GM18502 (cell line): ENCODE measurements at regions not wholly inside any gene's neighbourhood (a gene's known extent, or its start where the extent isn't known, plus 50 kb on each side); places are given as distances from the start of the nearest gene placed in this dataset.
"Not testable (repeated sequence)": the region's sequence is repeated elsewhere in the genome, so short reads cannot be mapped to it uniquely, and the experiment has no call there.

Experiments used
- ATAC-seq: cut with Tn5 transposase; IDR thresholded peaks from one replicate; pipeline ENCODE4 v1.9.1; 2021; ENCODE audit warnings: mild to moderate bottlenecking; ENCODE audit not compliant: unreplicated experiment, poor library complexity

DNA sequence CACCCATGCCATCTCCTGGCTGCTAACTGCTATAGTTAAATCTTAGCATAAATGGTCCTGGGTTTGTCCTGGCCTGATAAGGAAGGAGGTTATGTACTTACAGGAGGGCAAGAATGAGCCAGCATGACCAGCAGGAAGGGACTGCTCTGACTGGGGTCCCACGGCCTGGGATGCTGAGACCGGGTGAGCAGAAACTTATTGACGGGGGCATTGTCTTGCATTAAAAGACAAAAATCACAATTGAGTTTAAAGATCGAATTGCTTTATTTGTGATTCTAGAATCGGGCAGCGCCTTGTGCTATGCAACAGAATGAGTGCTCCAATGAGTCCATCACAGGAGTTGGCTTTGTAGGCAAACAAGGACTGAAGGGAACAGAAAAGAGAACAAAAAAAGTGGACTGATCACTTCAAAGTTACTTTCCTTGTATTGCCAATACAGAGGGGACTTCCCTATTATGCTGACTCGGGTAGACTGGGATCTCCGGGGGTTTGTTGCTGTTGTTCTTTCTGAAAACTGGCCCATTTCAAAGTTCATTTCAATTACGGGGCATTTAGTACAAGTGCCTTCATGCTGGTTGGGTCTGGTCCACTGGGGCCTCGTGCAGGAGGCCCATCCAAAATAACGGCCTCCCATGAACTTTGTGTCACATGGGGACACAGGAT lies 87.1 kb upstream of the SLC66A3 start:
- ATAC-seq, result no peak

DNA sequence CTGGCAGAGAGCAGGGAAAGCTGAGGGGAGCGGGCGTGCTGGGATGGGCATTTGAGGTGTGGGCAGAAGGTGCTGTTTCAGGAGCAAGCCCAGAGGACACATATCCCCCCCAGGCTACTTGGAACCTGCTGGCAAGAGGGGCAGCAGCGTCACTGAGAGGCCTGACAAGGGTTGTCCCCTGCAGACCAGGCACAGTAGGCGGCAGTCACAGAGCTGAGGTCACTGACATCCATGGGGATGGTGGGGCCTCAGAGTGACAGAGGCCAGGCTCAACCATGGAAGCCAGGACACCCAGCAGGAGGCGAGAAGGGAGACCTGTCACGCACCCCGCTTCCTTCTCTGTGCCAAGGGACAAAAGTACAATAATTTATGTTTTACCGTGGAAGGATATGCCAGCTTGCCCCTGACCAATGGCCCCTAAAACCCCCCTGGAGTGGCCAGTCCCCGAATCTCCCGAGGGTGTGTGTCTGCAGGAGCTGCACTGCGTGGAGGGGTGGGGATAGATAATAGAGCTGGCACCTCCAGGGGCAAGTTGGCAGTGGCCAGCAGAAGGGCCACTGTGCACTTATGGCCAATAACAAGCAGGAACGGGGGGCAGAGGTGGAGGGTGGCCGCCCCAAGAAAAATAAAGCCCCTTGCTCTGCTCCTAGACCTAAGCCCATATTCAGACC lies 86.3 kb upstream of the SLC66A3 start:
- no peak for ATAC-seq

DNA sequence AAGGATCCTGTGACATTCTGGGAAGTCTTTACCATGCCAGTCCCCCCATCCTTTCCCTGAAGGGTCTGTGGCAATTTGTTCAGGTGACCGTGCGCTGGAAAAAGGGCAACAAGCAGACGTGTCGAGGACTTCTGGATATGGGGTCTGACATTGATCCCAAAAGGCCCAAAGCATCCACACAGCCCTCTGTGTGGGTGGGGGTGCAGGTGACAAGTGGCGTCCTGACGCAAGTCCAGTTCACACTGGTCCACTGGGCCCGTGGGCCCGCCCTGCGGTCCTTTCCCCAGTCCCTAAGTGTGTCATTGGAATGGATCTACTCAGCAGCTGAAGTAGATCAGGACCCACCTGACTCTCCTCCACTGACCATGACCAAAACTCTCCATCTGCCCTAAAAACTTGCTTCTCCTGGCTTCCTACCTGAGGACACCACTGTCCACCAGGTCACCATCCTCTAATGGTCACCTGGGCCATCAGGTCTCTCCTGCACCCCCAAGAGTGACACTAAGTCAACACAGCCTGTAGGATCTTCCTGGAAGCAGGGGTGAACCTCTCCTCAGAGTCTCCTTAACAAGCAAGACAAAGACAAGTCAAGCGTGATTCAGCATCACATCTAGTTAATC lies 85.6 kb upstream of the SLC66A3 start:
- ATAC-seq, result no peak

DNA sequence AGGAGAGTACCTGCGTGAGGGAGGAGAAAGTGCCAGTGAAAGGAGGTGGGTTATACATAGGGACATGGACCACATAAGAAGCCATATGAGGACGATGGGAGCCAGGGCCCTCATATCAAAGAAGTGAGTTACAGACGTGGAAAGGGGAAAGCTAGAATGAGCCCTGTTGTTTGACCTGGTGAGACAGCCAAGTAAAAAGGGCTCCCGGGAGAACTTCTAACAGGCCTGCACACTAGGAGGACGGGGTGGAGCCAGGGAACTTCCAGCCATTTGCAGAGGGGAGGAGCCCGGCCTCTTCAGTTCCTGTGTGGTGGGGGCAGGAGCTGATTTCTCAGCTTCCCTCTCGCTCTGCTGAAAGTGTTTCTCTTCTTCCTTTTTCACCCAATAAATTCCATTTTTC lies 84.1 kb upstream of the SLC66A3 start:
- ATAC-seq, result no peak

DNA sequence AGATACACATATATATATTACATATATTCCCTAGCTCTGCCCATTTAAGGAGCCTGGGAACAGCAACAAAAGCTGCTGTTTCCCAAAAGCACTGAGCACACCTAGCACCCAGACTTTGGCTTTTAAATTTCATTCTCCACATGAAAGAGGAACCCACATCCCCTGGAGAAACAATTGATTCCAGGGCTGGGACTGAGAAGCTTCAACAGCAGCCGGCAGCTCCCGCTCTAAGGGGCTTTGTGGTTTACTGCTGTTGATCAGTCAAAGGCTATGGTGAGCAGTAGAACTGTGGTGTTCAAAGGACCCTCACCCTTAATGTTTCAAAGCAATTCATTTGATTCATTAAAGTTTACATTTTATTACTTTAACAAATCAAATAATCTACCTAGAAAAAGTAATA lies 83.3 kb upstream of the SLC66A3 start:
- no peak for ATAC-seq

DNA sequence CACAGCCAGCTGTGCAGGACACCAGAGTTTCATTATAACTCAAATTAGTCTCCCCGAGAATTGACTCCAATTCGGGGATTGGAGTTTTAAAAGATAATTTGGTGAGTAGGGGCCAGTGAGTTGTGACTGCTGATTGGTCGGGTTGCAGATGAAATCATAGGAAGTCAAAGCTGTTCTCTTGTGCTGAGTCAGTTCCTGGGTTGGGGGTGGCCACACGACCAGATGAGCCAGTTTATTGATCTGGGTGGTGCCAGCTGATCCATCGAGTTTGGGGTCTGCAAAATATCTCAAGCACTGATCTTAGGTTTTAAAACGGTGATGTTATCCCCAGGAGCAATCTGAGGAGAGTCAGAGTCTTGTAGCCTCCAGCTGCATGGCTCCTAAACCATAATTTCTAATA lies 82.7 kb upstream of the SLC66A3 start:
- no peak for ATAC-seq

DNA sequence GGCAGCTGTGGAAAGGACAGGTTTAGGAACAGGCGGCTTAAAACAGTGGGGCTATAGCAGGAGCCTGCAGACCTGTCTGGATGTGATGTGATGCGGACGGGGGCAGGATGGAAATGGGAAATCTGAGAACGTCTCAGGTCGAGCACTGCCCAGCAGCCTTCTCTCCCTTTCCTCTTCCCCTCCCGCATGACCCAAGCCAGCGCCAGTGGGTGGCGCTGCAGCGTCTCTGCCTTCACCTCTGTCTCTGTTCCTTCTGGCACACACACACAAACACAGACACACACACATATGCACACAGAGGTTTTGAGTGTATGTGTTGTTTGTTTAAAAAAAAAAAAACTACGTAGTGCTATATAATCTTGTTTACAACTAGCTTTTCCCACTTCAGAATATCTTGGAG lies 82.0 kb upstream of the SLC66A3 start:
- ATAC-seq, result no peak

DNA sequence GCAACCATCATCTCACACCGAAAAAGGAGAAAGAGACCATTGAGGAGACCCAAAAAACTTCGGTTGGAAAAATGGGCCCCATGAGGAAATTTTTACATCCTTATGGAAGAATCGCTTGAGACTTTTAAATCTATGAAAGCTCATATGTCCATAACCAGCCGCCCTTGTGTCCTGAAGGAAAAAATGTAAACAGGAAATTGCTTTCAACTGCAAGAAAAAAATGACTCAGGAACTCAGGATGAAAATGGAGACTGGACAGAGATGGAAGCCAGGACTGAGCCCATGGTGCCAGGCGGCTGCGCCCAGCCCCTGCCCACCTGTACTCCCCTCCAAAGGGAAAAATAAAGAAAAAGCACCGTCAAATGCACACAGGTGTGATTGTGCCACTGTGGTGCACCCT lies 81.5 kb upstream of the SLC66A3 start:
- no peak for ATAC-seq

DNA sequence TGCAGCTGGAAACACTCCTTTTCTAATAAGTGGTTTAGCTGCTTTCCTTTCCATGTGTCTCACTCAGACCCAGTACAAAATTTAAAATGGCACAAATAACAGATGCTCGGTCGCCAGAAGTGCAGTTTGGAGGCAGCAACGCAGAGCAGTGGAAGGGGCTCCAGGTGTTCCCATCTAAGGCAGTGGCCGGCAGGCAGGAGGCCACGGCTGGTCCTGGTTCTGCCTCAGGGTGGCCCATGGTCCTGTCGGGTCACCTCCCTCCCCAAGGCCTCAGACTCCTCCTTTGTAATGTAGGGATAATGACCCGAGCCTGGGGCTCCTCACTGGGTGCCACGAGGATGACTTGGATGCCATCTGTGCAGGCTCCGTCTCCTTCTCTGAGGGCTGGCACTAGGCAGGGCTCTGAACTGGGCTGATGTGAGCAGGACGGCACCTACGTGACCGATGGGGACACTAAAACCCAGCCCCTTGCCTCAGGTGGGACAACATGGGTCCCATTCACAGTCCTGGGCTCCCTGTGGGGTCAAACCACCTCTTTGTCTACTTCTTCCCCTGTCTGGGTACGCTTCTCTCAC lies 80.9 kb upstream of the SLC66A3 start:
- ATAC-seq, result no peak

DNA sequence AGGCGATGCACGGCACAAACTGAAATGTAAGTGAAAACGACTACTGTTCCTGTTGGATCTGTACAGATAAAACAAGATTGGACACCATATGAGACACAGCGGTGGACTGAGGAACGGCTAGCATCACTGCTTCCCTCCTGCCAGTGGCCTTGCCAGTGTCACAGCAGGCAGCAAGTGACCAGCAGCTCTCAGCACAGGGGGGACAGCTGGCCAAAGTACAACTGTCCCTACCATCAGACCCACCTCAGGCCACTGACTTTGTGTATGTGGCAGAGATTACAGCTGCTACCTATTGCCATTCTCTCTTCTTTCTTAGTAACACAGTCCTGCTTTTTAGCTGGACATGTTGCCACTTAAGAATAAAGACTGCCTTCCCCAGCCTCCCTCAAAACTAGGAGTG lies 80.0 kb upstream of the SLC66A3 start:
- no peak for ATAC-seq

DNA sequence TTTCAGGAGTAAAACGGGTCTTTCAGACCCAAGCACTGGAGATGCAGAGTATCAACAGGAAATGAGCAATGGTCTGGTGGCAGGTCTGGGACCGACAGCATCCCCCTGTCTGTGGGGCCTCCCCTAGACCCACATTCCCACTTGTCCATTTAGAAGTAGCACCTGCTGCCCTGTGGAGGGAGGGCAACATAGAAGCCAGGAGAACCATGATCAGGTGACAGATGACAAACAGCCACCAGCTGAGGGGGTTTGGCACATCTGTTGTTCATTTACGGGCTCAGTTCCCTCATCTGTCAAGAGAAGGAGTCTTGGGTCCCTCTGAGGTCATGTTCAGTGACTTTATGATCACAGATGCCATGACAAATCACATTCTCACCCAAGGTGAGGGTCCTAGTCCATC lies 77.9 kb upstream of the SLC66A3 start:
- ATAC-seq, result no peak

DNA sequence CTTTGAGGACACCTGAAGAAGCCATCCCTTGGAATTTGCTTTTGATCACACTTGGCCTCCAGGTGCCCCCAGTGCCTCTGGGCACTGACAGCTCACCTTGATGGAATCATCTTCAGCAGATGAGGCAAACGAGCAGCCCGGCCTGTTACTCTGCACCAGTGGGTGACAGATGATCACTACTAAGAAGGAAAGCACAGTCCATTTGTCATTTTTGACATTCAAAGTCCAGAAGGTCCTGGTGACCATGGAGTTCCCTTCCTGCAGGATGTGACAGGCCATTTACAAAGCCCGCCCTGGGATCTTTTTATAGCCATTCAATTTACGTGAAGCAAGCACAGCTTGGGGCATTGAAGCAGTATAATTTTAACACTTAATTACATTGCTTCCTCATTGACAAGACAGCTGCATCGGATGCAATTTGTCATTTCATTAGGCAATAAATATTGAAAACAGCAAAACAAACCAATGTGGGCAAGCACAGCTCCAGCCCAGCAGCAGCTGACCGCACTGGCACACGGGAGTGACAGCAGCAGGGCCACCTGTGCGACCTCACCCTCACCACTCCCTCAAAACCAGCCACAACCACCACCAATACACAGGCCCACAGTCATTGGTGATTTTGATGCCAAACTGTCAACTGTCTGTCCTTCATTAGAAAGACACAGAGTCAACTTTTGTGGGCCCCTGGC lies 76.0 kb upstream of the SLC66A3 start:
- no peak for ATAC-seq

DNA sequence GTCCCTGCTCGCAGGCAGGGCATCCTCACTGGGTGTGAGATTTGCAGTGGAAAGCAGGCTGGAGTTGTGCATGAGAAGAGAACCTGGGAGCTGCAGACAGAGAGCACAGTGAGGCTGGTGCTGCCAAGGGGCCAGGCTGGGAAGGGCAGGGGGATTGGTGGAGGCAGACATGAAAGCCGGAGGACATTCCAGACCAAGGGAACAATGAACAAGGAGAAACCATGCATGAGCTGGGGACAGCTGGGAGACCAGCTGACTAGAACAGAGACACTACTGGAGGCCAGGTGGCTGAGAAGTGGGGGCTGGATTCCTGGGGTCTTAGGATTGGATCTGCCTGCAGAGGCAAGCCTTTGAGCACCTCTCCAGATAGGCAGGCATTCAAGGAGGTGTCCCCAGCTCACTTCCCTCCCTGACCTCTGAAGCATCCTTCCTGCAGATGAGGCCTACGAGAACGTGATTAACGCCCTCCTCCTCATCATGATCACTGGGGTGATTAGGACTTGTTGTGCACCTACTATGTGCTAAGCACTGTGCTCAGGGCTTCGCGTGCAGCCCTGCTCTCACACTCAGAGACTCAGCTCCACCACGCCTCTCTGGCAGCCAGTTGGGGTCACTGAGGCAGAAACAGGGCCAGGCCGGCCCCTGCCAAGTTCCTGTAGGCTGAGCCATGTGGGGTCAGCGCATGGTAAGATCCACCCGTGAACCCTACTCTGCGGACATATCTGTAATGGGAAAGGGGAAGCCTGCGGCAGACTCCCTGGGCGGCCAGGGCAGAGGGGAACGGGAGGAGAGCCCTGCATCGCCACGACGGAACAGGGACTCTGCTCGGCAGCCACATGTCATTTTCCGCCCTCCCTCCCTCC lies 74.8 kb upstream of the SLC66A3 start:
- ATAC-seq, result no peak

DNA sequence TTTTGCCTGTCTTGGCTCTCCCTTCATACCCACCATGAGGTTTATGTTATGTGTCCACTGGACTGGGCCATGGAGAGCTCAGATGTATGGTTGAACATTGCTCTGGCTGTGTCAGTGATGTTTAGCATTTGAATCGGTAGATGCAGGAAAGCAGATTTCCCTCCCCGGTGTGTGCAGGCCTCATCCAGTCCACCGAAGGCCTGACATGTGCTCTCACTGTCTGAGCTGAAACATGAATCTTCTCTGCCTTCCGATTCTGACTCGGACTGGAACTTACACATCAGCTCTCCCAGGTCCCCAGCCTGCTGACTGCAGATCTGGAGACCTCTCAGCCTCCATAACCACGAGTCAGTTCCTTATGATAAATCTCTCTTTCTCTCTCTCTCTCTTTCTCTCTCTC lies 72.4 kb upstream of the SLC66A3 start:
- no peak for ATAC-seq

DNA sequence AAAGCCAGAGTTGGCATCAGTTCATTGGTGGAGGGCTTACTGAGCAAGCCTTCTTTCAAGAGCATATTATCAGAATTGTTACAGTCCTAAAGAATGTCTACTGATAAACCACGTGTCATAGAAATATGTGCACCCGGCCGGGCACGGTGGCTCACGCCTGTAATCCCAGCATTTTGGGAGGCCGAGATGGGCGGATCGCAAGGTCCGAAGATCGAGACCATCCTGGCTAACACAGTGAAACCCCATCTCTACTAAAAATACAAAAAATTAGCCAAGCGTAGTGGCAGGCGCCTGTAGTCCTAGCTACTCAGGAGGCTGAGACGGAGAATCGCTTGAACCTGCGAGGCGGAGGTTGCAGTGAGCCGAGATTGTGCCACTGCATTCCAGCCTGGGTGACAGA lies 66.4 kb upstream of the SLC66A3 start:
- not testable (repeated sequence) for ATAC-seq

DNA sequence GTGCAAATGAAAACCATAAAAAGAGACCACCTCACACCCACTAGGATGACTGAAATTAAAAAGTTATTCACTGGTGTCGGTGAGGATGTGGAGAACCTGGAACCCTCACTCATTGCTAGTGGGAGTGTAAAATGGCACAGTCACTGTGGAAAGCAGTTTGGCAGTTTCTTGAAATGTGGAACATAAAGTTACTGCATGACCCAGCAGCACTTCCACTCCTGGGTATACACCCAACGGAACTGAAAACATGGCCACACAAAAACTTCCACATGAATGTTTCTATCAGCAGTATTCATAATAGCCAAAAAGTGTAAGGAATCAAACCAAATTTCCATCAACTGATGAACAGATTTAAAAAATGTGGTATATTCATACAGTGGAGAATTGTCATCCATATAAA lies 65.1 kb upstream of the SLC66A3 start:
- no peak for ATAC-seq

DNA sequence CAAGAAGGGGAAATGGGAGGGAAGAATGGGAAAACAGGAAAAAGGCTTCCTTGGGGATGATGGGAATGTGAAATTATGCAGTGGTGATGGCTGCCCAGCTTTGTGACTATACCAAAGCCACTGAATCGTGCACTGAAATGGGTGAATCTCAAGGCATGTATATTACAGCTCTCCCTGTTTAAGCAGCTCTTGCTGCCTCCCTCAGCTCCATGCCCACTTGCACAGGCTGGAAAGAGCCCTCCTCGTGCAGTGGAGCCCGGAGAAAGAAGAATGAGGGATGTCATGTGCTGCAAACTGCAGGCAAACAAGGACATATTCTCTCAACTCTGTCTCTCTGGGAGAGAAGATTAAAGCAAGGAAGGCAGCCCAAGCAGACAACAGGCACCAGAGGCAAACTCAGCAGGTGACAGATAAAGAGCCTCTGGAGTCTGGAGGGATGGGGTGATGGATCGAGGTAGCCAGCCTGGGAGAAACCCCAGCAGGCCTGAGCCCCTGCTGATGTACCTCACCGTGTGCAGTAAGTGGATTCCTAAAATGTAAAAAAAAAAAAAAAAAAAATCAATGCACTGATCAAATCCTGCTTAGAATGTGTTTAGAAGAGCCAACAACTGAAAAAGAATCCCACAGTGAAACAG lies 62.4 kb upstream of the SLC66A3 start:
- ATAC-seq, result no peak

DNA sequence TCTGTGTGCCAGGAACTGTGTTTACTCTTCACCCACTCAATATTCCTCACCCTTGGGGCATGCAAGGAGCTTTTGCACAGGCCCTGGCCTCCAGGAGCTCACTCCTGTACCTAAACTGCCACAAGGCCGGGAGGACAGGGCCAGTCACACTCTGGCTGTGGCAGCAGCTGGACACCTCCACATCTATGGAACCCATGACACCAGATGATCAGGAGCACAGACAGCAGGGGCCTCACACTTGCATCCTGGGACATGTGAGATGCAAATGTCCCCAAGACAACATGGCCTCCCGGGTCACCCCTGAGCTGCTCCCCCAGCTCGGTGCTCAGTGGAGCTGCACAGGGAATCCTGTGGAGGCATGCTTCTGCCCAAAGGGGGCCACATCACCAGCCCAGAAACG lies 61.8 kb upstream of the SLC66A3 start:
- no peak for ATAC-seq

DNA sequence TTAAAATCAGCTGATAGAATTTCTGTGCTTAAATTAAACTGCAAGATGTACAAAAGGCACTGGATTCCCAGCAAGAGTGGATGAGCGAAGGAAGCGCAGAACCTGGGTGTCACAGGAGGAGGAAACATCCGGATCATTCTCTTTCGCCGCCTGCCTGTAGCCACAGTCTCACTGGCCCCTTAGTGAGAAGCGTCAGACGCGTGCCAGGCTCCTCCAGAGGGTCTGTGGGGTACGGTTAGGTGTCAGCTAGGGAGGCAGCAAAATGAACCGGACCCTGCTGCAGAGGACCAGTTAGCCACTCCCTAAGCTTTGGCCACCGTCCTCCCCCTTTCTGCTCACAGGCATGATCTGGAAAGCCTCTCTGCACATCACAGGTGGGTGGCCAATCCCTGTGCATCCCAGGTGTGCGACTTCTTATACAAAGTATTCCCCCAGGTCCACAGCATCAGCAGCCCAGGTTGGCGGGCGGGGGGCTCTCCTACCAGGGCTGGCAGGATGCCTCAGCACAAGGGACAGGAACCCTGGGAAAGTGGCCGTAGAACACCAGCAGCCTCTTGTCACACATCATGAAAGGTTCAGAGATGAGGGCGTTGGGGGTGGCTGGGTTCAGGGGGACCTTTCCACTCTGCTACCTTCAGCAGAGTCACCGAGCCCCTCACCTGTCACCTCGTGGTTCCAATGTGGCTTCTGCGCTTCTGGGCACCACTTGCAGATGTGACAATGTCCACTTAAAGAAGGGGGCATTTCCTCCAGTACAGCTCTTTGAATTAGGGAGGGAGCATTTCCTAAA lies 61.1 kb upstream of the SLC66A3 start:
- no peak for ATAC-seq
